HG02840 (cell line): ENCODE measurements at regions not wholly inside any gene's neighbourhood (a gene's known extent, or its start where the extent isn't known, plus 50 kb on each side); places are given as distances from the start of the nearest gene placed in this dataset.

Source experiments
- ATAC-seq: cut with Tn5 transposase; IDR thresholded peaks from one replicate; pipeline ENCODE4 v1.9.1; 2021; ENCODE audit warnings: mild to moderate bottlenecking, moderate library complexity, moderate number of reproducible peaks; ENCODE audit not compliant: unreplicated experiment, low FRiP score

- ATAC-seq, result no peak
Measured at GRCh38 chr6:120671519-120671918, 662.8 kb downstream of the TBC1D32 start.

GRCh38 chr6:120652506-120652905, 681.8 kb downstream of the TBC1D32 start:
- ATAC-seq, result no peak

- no peak for ATAC-seq
Measured at GRCh38 chr6:120648713-120649112, 685.6 kb downstream of the TBC1D32 start.

DNA sequence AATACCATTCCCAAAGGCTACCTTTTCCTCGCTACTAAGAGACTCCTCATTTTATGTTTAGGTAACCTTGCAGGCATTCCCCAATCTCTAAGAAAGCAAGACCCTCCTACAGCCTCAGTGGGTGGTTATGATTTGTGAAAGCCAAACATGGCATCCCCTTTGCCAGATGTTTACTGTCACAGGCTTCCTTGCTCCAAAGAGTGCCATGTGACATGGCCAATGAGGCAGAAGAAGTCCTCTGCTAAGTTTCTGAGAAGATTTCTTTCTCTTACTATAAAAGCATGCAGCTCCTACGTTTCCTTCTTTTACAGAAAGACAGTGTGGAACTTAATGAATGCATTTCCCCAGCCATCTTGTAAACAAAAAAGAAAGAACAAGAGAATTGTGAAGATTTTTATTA, 688.2 kb downstream of the TBC1D32 start:
- ATAC-seq, result no peak

DNA sequence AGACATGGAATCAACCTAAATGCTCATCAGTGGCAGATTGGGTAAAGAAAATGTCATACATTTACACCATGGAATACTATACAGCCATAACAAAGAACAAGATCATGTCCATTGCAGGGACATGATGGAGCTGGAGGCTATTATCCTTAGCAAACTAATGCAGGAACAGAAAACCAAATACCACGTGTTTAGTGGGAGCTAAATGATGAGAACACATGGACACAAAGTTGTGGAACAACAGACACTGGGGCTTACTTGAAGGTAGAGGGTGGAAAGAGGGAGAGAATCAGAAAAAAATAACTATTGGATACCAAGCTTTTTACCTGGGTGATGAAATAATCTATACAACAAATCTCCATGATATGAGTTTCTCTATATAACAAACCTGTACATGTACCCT, 701.3 kb downstream of the TBC1D32 start:
- no peak for ATAC-seq

DNA sequence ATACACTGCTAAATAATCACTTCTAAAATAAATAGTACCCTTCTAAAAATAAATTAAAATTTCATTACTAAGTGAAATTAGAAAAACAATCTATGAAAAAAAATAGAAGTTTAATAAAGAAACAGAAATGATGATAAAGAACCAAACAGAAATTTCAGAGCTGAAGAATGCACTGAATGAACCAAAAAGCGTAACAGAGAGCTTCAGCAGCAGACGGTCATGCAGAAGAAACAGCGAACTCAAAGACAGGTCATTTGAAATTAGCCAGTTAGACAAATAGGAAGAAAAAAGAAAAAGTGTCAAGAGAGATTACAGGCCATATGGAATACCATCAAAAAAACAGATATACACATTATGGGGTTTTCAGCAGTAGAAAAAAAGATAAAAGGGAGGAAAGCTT, 706.7 kb downstream of the TBC1D32 start:
- ATAC-seq, result no peak

GRCh38 chr6:120622127-120622631, 712.1 kb downstream of the TBC1D32 start:
- no peak for ATAC-seq

DNA sequence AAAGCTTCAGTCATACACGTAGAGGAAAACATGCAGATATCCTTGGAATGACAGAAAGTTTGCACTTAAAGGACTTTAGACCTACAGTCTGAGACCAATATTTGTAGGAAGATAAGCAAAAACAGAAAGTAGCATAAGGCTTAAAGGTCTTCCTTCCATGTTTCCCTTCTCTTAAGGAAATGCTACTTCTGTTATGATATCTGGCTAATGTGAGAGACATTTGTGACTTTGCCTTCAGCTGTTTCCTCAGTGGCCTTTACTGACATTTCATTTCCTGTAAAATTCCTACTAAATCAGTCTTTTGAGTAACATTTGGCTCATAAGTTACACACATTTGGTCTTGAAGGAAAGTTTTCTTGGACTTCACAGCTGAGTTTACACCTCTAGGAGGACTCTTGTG, 713.4 kb downstream of the TBC1D32 start:
- no peak for ATAC-seq

DNA sequence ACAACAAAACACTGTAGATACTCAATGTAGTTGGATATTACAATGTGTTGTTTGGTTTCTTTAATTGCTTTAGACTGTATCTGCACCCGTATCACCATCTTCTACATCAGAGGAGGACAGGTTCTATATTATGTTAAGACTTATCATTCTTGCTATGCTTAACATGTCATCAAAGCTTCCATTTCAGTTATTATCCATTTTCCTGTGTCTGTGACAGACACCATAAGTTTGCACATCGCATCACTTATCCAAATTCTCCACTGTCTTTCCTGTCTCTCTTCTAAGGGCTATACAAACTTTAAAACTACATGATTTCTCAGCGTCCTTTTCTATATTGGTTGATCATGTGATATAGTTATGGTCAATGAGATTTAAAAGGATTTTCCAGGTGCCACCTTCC, 719.0 kb downstream of the TBC1D32 start:
- ATAC-seq, result no peak

DNA sequence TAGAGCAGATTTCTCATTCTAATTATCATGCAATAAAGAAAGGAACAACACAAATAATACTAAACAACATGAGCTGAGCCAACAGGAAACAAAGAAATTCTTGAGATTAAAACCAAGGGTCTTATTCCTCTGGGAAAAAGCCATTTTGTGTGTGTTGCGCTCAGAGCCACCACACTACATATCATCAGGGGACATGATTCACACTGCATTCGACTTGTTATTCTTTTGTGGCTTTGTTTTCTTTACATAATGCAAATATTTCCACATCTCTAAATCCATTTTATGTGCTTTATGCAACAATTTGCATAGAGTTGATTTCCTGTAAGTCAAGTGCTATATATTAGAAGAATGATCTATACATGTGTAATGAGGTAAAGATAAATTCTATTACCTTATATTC, 719.6 kb downstream of the TBC1D32 start:
- no peak for ATAC-seq

DNA sequence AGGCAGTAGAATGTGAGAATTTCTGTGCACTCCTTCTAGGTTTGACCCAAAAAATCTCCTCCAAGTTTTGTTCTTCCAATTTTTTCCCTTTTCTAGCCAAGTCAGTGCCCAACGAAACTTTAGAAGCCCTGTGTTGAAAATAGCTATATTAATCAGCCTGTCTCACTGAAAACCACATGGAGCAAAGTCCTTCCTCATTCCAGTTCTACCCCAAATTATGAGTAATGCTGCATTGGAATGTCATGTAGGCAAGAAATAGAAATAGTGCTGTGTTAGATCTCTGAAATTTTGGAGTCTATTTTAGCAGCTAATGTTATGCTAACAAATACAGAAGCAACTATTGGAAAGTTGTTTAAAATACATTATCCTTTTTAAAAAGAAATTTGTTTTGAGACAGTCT, 725.5 kb downstream of the TBC1D32 start:
- ATAC-seq, result no peak

DNA sequence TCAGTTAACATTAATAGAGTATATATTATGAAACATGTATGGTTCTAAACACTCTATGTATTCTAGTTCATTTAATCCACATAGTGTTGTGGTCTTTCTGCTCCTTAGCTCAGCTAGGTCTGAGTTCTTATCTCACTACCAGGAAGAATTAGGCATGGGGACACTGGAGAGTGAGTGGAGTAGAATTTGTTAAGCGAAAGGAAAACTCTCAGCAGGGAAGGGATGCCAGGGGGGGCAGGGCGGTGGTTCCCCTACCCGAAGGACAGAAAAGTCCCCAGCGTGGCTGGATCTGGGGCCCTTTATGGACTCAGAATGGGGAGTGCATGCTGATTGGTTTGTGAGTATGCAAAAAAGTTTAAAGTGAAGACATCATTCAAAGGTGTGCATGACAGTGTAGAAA, 727.5 kb downstream of the TBC1D32 start:
- ATAC-seq, result no peak

DNA sequence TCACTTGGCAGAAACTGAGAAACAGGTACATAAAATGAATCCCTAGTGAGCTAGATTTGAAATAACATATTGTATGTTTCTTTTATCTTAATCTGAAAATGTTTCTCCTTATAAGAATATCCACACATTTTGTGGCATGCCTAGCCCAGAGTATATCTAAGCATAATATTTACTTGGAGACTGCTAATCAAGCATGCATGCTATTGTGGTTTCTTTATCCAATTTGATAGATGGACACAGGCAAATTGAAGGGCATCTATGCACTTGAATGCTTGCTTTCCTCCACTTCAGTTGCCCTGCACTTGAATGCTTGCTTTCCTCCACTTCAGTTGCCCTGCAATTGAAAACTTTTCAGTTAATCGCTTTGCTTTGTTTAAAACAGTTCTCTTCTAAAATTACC, 729.8 kb downstream of the TBC1D32 start:
- ATAC-seq, result no peak

DNA sequence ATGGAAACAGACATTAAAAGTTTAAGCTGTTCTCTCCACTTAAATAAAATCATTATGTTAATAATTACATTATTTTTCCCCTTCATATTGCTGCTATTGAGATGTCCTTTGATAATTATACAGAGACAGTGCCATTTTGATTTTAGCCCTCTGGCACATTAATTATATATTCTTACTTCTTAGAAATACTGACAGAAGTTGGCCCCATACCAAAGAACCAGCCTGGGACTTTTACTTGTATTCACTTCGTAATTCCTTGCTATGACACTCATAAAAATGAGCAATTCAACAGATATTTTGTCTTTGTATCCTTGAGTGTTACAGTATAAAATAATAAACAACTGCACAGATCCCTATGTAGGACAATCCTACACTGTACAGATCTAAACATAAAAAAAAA, 743.7 kb downstream of the TBC1D32 start:
- ATAC-seq, result no peak

- ATAC-seq, result no peak
Measured at GRCh38 chr6:120588424-120588823, 745.9 kb downstream of the TBC1D32 start.

GRCh38 chr6:120587381-120587780, 746.9 kb downstream of the TBC1D32 start:
- no peak for ATAC-seq

- ATAC-seq, result no peak
Measured at GRCh38 chr6:120584111-120584760, 750.0 kb downstream of the TBC1D32 start.

GRCh38 chr6:120576061-120576460, 758.2 kb downstream of the TBC1D32 start:
- no peak for ATAC-seq

DNA sequence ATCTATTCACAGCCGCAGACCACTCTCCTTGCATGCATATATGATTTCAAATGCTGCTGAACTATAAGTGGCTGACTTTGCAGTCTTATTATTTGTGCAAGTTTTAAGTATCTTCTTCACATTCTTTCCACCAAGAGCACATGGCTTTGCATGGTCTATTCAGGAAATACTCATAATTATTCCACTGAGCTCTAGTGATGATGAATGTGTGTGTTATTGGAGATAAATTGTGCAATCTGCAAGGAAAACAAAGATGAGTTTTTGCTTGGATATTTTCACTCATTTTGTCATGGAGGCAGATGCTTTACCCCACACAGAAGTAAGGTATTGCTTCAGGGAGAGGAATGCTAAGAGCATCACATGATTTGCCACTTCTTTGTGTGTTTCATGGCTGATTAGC, 764.6 kb downstream of the TBC1D32 start:
- ATAC-seq, result no peak

- no peak for ATAC-seq
Measured at GRCh38 chr6:120564779-120565178, 769.5 kb downstream of the TBC1D32 start.

- ATAC-seq, result no peak
Measured at GRCh38 chr6:120558294-120558693, 776.0 kb downstream of the TBC1D32 start.

GRCh38 chr6:120557554-120557953, 776.7 kb downstream of the TBC1D32 start:
- no peak for ATAC-seq

DNA sequence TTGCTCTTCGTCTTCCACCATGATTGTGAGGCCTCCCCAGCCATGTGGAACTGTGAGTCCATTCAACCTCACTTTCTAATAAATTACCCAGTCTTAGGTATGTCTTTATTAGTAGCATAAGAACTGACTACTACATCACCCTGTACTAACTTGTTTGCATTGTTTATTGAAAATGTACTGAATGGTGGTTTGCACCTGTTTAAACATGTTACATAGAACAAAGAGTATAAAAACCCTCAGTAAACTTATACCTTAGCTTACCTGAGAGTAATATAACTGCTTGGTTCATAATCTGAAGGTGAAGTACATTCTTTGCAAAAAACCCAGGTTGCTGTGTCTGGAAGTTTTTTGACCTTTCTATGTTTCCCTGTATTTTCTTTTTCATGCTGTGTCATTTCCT, 777.8 kb downstream of the TBC1D32 start:
- ATAC-seq, result no peak
